GM19035 (cell line): ENCODE measurements at regions not wholly inside any gene's neighbourhood (a gene's known extent, or its start where the extent isn't known, plus 50 kb on each side); places are given as distances from the start of the nearest gene placed in this dataset.

Experiments
- ATAC-seq: cut with Tn5 transposase; IDR thresholded peaks from one replicate; pipeline ENCODE4 v1.9.1; 2021; ENCODE audit not compliant: unreplicated experiment

GRCh38 chr14:101418601-101419000 lies 142.7 kb upstream of the DIO3 start:
- ATAC-seq = no peak

GRCh38 chr14:101426466-101426865 lies 134.8 kb upstream of the DIO3 start:
- no peak for ATAC-seq

- no peak for ATAC-seq
These were observed 132.9 kb upstream of the DIO3 start for GRCh38 chr14:101428409-101428808.

- no peak for ATAC-seq
These were observed 125.7 kb upstream of the DIO3 start for GRCh38 chr14:101435546-101435945.

GRCh38 chr14:101439023-101439422 lies 122.3 kb upstream of the DIO3 start:
- ATAC-seq = no peak

- ATAC-seq = no peak
These were observed 120.8 kb upstream of the DIO3 start for GRCh38 chr14:101440496-101440895.

- no peak for ATAC-seq
These were observed 119.6 kb upstream of the DIO3 start for GRCh38 chr14:101441710-101442109.

GRCh38 chr14:101442451-101442850 lies 118.8 kb upstream of the DIO3 start:
- ATAC-seq = no peak

GRCh38 chr14:101444116-101444515 lies 117.2 kb upstream of the DIO3 start:
- no peak for ATAC-seq

GRCh38 chr14:101445278-101445677 lies 116.0 kb upstream of the DIO3 start:
- no peak for ATAC-seq

- no peak for ATAC-seq
These were observed 114.8 kb upstream of the DIO3 start for GRCh38 chr14:101446387-101446969.

- ATAC-seq = no peak
These were observed 112.2 kb upstream of the DIO3 start for GRCh38 chr14:101449114-101449513.

GRCh38 chr14:101451166-101451565 lies 110.1 kb upstream of the DIO3 start:
- ATAC-seq = no peak

GRCh38 chr14:101453225-101453624 lies 108.1 kb upstream of the DIO3 start:
- no peak for ATAC-seq

GRCh38 chr14:101454229-101454628 lies 107.1 kb upstream of the DIO3 start:
- no peak for ATAC-seq

- no peak for ATAC-seq
These were observed 104.8 kb upstream of the DIO3 start for GRCh38 chr14:101456246-101457175.

- ATAC-seq = no peak
These were observed 103.9 kb upstream of the DIO3 start for GRCh38 chr14:101457301-101457935.

- no peak for ATAC-seq
These were observed 103.2 kb upstream of the DIO3 start for GRCh38 chr14:101457936-101458740.

GRCh38 chr14:101458741-101459550 lies 102.3 kb upstream of the DIO3 start:
- no peak for ATAC-seq

GRCh38 chr14:101459551-101459900 lies 101.8 kb upstream of the DIO3 start:
- ATAC-seq = no peak
